T-helper 22 cell (primary cell): ENCODE measurements at regions not wholly inside any gene's neighbourhood (a gene's known extent, or its start where the extent isn't known, plus 50 kb on each side); places are given as distances from the start of the nearest gene placed in this dataset.

Experiments
- DNase-seq: peaks from one replicate; pipeline ENCODE4 v3.0.0-alpha.2; 2020; ENCODE audit warnings: low read depth

DNA sequence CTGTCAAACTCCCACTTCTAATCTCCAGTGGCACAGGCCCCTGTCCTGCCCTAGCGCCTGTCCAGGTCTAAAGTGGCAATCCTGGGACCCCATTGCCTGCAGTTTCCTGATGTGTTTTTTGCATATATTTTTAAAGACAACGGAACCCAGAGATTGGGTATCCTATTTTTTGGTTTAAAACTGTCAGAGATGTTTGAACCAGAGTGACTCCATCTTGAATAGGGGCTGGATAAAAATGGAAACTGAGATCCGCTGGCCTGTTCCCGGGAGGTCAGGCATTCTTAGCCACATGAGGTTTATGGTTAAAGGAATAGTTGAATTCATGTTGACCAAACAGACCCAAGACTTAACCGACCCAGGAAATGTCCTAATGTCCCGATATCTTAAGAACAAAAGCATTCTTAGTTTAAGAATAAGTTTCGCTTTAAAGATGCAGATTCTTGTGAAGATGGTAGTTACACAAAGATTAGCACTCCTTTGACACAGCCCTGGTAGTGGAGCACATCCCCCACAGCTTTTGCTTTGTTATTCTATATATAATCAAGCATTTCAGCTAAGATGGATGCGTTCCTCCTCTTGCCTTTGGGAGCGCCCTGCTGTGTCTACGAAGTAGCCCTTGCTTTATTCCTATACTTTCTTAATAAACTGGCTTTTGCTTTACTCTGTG, 332.1 kb downstream of the UQCRFS1 start:
- no peak for DNase-seq

DNA sequence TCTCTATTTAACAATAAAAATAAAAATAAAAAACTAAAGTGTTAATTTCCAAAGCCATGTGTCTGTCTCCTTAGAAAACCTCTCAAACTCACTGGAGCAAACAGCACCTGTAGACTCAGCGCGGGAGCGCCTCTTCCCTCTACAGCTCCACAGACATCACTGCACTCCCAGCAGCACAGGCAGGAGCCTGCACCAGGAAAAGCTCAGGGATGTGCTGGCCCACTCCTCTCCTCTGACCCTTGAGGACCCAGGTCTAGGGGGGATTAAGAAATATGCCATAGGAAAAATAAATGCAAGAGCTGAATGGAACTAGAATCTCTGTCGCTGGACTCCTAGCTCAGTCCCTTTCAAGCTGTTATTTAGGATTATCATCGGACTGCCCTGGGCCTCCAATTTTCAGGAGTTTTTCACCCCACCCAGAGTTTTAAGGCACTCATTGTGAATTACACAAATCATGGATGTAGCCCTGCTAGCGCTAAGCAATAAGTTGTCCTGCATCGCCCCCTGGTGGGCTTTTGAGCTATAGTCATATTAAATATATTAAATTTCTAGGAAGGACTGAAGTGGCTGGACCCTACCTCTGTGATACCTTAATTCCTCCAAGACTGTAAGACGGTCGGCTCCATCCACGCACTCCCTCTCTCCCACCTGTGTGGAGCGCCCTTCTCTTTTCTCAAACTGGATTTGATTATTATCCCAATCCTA, 333.9 kb downstream of the UQCRFS1 start:
- DNase-seq = no peak

DNA sequence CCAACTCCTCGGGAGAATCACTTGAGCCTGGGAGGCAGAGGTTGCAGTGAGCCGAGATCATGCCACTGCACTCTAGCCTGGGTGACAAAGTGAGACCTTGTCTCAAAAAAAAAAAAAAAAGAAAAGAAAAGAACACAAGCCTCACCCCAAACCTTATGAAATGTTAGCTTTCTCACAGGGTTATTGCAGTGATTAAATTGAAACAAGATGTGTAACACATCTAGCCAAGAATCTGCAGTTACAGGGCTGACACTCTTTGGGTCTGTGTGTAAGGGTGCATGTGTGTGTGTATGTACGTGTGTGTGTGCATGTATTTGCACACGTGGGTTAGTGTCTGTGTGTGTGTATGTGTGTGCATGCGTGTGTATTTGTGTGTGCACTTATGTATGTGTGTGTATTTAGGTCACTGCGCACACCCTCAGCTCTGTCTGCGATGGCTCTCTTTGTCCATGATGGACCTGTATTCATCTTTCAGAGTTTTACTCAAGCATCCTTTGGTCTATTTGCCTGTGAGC, 336.3 kb downstream of the UQCRFS1 start:
- no peak for DNase-seq

DNA sequence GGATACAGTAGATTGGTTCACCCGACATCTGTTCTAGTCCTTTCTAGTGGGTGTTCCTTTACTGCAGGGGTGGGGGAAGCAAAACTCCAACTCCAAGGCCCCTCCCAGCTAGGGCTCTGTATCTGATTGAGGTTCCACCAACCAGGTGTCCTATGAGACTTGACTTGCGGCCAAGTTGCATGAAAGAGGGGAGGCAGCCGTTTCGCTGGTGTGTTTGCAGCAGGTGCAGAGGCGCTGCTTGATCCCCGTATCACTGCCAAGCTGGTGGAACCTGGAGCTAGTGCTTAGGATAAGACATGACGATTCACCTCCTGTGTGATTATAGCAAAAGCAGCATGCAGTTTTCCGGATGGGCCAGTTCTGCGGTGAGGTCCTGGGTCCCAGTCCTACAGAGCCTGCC, 338.2 kb downstream of the UQCRFS1 start:
- no peak for DNase-seq

DNA sequence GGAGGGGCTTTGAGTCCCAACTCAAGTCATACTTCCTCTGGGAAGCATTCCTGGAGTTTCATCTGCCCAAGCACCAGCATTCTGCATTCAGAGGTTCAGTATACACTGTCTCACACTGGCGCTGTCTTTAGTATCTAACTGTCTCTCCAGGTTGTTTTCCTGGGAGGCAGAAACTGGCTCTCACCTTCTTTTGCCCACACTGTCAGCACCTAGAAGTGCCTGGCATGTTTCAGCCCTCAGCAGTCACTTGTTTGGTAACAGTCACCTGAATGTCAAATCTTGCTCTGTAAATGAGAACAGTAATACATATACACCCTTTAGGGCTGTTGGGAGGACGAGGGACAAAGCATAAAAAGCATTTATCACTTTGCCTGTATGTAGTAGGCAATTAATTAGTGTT, 339.6 kb downstream of the UQCRFS1 start:
- no peak for DNase-seq

DNA sequence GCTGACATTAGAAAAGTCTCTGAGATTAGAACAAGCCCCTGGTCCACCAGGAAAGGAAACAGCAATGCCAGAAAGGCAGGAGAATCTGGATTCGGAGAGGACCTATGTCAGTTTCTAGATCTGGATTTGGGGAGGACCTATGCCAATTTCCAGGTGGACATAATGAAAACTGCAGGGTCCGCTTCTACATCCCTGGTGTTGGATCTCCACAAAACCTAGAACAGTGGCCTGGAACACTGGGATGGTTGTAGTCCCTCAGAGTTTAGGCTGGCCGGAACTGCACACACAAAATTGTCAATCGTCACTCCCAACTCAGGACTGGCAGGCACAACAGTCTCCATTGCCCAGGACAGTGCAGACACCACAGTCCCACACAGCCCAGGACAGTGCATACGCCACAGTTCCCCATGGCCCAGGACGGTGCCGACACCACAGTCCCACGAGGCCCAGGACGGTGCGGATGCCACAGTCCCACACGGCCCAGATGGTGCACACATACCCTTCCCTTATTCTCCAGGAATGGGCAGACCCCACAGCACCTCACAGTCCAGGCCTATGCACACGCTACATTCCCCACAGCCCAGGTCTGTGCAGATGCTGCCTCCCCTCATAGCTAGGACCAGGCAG, 341.7 kb downstream of the UQCRFS1 start:
- DNase-seq = no peak

DNA sequence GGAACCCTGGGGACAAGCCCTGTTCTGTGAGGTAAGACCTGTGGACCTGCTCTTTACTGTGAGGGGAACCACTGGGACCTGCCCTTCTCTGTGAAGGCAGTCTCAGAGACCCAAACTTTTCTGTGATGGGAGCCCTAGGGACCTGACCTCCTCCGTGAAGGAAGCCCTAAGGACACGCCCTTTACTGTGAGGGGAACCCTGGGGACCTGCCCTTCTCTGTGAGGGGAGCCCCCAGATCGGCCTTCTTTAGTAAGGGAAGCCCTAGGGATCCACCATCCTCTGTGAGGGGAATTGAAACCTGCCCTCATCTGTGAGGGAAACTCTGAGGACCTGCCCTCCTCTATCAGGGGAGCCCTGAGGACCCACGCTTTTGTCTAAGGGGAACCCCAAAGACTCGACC, 343.5 kb downstream of the UQCRFS1 start:
- no peak for DNase-seq

DNA sequence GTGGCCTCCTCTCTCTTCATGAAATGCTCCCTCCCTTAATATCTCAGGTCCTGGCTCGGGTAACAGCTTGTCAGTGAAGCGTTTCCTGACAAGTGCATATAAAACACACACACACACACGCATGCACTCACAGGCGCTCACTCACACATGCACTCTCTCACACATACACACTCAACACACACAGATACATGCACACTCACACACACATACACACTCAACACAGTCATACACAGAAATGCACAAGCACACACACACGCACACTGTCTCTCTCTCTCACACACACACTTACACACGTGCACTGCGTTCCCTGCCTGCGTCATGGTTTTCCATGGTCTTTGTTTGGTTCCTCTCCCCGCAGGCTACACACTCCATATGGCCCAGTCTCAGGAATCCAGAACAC, 344.1 kb downstream of the UQCRFS1 start:
- DNase-seq = no peak

DNA sequence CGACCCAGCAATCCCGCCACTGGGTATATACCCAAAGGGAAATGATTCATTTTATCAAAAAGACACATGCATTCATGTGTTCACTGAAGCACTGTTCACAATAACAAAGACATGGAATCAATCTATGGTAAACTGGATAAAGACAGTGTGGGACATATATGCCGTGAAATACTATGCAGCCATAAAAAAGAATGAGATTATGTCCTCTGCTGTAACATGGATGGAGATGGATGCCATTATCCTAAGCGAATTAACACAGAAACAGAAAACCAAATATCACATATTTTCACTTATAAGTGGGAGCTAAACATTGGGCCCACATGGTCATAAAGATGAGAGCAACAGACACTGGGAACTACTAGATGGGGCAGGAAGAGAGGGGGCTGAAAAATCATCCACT, 345.0 kb downstream of the UQCRFS1 start:
- DNase-seq = no peak

DNA sequence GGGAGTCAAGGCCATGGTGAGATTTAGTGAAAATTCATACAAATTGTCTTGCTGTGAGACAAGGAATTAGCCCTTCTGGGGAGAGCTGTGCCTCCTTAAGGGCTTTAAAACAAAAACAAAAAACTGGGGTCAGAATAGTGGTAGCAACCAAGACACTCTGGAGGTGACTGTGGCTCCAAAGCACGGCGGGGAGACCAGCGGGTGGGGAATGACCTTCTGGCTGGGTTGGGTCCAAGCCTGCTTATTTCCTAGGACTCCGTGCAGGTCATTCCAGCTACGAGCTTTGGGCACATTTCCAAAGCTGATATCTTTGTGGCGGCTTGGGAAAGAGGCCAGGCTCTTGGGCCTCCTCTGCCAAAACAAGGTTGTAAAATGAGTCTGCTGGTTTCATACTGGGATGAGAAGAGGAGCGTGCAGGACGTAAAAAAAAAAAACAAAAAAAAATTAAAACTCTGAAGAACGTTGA, 348.3 kb downstream of the UQCRFS1 start:
- no peak for DNase-seq

DNA sequence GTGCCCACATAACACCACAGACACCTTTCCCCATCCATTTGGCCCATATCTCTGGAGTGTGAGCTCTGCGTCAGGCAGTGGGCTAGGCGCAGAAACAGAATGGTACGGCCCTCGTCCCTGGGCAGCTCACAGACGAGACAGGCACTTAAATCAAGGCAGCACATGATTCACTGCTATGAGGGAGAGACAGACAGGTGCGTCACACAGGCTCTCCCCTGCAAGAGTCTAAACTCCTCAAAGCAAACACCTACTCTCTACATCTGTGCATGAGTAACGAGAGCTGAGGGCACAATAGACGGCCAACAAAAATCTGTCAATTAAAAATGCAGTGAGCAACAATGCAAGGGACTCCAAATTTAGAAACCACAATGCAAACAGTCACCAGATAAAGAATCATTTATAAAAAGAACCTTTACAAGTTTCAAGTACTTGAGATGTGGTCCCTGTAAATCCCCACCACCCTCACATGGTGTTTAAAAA, 348.9 kb downstream of the UQCRFS1 start:
- no peak for DNase-seq

DNA sequence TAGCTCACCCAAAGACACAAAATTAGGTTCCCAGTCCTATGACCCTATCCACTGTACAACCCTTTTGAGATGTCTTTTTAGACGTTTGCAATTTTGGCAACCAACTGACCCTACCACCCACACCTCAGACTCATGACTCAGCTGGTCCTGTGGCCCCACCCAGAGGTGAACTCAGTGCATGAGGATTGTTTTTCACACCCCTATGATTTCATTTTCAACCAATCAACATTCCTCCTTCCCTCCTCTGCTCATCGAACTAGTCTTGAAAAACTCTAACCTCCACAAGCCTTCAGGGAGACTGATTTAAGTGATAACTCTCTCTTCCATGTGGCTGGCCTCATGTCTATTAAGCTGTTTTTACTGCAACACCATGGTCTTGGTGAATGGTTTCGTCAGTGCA, 350.7 kb downstream of the UQCRFS1 start:
- DNase-seq = no peak

DNA sequence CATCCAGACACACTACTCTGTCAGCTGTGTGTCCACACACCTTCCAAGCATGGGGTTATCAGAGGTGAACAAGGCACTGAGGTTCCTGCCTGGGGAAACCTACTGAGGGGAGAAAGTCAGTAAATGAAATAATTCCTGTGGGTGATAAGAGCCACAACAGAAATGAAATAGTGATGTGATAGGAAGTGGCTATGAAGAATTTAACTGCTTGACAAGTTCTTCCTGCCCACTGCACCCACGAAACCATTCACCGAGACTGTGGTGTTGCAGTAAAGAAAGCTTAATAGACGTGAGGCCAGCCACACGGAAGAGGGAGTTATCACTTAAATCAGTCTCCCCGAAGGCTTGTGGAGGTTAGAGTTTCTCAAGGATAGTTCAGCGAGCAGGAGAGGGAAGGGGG, 353.1 kb downstream of the UQCRFS1 start:
- DNase-seq = no peak

DNA sequence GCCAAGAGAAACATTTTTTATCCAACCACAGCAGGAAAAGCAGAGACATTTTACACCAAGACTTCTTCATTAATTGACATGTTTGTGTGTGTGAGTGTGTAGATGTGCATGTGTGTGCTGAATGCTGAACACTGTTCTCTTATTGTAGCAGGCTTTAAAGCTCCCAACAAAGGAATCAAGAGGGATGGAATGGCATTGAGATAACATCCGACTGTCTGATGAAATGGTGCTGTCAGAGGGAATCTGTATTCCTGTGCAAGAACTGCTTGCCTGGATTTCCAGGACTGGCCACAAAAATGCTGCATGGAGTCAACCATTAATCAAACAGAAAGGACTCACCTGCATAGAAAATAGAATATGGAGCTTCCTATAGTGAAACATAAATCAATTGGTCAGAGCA, 354.0 kb downstream of the UQCRFS1 start:
- DNase-seq = no peak

DNA sequence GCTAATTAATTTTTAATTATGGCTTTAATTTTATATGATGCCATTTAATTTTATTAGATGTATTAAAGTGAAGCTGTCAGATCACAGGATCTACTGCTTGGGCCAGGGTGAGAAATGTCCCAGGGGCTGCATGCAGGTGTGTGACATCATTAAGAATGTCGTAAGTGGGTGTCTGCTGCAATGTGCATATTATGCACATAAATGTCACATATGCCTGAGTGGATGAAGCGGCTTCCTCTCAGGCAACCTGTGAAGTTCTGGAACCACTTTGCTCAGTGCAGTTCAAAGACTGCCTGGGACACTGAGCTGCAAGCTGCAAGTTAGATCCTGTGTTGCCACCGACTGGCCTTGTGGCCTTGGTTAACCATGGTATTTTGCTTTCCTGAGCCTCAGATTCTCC, 355.0 kb downstream of the UQCRFS1 start:
- DNase-seq = no peak

DNA sequence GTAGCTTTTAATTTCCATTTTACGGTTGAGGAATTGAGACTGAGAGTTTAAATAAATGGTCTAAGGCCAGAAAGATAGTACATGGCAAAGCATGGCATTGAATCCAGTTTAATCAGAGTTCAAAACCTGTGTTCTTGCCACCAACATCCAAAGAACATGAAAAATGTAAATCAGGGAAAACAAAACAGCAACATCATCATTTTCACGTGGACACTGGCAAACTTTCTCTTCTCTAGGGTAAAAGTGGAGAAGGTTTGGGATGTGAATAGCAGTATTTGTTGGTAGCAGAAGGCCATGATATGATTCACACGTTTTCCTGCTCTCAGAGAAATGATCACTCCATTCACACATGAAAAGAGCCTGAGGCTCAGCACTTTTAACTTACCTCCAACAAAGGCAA, 357.7 kb downstream of the UQCRFS1 start:
- no peak for DNase-seq

DNA sequence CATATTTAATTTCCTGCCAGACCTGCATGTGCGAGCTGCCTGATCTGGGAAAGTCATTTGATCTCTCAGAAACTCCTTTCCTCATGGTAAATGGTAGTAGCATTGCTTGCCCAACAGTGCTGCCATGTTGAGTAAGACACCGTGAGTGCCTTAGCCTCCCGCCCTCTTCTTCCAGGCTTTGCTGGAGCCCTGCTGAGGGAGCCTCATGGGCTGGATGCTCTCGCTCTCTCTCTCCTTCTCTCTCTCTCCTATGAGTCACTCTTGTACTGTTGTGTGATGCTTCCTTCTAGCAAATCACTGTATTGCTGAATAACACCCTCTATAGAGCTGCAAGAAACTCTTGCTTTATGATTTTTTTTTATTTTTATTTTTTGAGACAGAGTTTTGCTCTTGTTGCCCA, 365.5 kb downstream of the UQCRFS1 start:
- no peak for DNase-seq

DNA sequence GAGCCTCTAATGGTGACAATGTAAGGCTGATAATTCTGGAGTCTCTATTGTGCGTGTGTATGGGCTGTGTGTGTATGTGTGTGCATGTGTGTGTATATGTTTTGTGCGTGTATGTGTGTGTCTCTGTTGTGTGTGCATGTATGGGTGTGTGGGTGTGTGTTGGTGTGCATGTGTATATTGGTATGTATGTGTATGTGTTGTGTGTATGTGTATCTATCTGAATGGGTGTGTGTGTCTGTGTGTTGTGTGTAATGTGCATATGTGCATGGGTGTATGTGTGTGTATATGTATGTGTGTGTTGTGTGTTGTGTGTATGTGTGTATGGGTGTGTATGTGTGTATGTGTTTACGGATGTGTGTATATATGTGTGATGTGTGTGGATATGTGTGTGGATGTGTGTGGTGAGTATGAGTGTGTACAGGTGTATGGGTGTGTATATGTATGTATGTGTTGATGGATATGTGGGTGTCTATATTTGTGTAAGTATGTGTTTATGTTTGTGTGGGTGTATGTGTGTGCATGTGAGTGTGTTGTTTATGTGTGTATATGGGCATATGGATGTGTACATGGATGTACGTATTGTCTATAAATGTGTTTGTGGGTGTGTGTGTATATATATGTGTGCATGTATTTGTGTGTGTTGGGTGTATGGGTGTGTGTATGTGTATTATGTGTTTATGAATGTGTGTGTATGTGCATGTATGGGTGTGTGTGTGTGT, 366.7 kb downstream of the UQCRFS1 start:
- DNase-seq = no peak

DNA sequence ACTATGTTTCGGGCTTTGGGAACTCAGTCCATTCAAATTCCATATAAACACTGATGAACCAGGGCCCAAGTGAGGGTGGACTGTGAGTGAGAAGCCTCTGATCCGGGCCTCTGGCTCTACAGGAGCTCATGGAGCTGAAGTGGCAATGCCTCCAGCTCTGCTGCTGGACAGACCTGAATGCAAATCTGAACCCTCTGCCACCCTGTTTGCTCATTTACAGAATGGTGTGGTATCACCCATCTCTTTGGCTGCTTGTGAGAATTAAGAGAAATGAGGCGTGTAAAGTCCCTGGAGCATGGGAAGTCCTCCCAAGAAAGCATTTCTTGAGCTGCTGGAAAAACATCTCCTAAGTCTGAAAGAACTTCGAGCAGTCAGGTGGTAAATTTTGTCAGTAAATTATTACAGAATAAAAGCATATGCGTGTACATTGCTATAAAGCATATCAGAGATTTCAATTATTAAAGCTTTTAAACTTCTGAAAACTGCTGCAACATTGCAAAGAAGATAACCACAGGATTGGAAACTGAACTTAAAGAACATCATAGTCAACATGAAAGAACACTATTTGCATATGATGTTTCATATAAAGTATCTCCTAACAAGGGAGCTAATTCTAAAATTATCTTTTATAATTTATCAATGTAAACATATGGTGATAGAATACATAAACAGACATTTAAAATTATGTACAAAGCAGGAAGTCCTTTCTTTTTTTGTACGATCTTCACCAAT, 369.0 kb downstream of the UQCRFS1 start:
- DNase-seq = no peak

DNA sequence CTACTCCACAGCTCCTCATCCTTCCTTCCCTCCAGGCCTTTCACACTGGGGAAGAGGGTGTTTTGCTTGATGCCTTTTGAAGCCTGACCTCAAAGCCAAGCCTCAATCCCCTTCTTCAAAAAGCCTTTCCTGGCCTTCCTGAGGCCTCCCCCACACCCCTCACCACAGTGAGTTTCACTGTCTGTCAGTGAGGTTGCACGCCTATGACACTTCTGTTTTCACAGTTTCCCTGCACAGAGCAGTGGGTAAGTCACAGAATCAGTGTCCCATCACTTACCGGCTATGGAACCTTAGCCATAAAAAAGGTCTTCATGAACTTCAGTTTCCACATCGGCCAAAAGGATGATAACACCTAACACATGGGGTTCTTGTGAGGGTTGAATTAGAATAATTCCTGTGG, 371.4 kb downstream of the UQCRFS1 start:
- DNase-seq = no peak

DNA sequence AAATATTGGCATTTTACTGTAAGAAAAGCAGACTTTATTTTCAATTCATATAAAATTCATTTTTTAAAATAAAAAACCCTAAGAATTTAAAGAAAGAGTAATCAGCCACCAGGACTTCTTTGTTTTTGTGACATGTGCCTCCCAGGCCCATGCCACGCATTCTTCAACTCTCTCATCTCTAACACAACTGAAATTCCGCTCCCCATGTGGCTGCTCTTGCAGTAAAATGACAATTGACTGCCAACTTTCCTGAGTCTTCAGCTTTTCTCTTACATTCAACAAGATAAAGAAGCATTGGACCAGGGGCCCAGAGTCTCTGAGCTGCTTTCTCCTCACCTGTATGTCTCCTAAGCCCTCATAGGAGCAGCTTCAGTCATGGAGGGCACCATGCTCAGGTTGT, 372.1 kb downstream of the UQCRFS1 start:
- DNase-seq = no peak

DNA sequence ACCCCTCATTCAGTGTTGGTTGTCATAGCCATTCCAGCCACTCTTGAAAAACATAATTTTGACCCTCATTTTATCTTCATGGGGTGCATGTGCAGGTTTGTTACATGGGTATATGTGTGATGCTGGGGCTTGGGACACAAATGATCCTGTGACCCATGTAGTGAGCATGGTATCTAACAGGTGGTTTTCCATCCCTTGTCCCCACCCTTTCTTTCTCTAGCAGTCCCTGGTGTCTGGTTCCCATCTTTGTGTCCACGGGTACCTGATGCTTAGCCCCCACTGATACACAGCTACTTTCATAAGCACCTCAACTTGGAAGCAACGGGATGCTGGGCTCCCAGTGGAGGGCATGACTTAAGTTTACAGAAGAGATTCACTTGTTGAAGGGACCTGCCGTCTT, 373.5 kb downstream of the UQCRFS1 start:
- no peak for DNase-seq
